ENCODE measurements at regions not wholly inside any gene's neighbourhood (a gene's known extent, or its start where the extent isn't known, plus 50 kb on each side); places are given as distances from the start of the nearest gene placed in this dataset.

- no peak for TF ChIP-seq CTCF (IDR thresholded peaks at IDR 0.05; ENCODE audit: control insufficient read depth, insufficient read depth, low read depth, low read length, missing control alignments)
These were observed 507.4 kb downstream of the KCTD12 start for GRCh38 chr13:76378767-76379166.

DNA sequence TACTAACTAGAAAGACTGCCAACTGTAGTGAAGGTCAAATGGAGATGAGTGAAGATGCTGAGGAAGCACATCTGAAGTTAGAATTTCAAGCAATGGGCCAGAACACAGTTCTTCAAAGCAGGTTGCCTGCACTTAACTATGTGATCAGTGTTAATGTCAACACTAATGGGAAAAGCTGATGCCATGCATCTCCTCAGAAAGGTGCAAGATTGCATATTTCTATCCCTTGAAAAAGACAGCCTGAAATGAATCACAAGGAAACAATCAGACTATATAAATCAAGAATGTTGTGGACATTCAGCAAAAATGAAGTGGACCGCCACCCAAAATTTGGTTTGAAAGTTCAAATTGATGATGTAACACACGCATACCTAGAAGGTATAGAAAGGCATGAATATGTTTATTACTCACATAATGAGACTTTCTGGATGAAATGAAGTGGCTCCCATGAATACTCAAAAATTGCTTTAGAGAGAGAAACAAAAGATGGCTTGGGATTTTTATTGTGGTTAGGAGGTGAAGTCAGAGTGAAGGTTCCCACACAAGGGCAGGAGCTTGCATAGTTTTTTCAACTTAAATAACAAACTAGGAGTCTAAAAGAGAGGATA lies 522.4 kb downstream of the KCTD12 start:
- no peak for TF ChIP-seq CTCF (IDR thresholded peaks at IDR 0.05; ENCODE audit: control insufficient read depth, insufficient read depth, low read depth, low read length, missing control alignments)
- no peak for DNase-seq (ENCODE audit: low read depth)
- H3K4me3 ChIP-seq (ENCODE audit: control insufficient read depth, low read depth, low read length) = no peak overlapping the region

More at GRCh38 chr13:76378767-76379166, 507.4 kb downstream of the KCTD12 start:
- H3K4me3 ChIP-seq (ENCODE audit: control insufficient read depth, low read depth, low read length) = no peak overlapping the region
- DNase-seq (ENCODE audit: low read depth) = no peak

DNA sequence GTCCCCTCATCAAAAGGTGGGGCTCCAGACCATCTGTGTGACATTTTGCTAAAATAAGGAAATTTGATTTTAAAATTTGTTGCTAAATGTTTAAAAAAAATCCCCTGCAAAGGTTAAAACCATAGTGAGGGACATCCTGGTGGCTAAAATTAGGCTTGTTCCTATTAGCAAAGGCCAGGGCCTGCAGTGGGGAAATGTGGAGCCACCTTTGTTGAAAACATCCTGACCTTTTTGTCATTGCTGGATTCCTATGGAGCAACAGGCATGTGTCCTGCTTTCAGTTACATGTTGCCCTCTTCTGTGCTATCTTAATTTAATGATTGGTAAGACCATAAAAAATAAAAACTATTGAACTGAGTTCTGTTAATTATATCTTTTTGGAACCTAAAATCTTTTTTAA lies 524.3 kb downstream of the KCTD12 start:
- TF ChIP-seq CTCF (IDR thresholded peaks at IDR 0.05; ENCODE audit: control insufficient read depth, insufficient read depth, low read depth, low read length, missing control alignments) = no peak
- no peak for DNase-seq (ENCODE audit: low read depth)
- no peak overlapping the region for H3K4me3 ChIP-seq (ENCODE audit: control insufficient read depth, low read depth, low read length)

DNA sequence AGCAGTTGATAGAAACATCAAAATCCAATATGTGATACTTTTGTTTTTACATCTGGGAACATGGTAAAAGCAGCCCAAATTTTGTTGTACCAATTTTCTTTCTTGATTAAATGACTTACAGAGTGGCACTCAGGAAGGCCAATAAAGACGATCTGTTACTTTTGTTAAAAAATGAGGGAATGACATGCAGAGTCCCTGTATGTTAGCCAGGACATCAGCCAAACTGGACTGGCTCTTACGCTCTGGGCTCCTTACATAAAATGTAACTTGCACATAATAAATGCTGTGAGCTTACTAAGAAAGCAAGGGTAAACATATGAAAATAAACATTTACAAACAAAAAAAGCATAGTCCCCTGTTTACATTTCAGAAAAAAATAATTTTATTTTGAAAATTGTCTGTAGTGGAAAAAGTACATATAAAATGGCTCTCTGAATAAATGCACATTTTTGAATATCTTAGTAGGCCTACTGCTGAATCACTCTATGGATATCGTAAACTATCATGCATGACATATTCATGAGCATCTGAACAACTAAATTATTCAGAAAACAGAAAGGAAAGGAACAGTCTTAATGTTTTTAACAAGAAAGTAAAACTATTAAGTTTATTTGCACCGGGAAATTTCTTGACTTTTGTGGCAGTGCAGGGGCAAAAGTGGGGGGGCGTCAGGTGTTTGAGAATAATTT lies 534.5 kb downstream of the KCTD12 start:
- no peak overlapping the region for H3K4me3 ChIP-seq (ENCODE audit: control insufficient read depth, low read depth, low read length)
- DNase-seq (ENCODE audit: low read depth) = no peak
- TF ChIP-seq CTCF (IDR thresholded peaks at IDR 0.05; ENCODE audit: control insufficient read depth, insufficient read depth, low read depth, low read length, missing control alignments) = no peak

- DNase-seq (ENCODE audit: low read depth) = no peak
- no peak overlapping the region for H3K4me3 ChIP-seq (ENCODE audit: control insufficient read depth, low read depth, low read length)
- no peak for TF ChIP-seq CTCF (IDR thresholded peaks at IDR 0.05; ENCODE audit: control insufficient read depth, insufficient read depth, low read depth, low read length, missing control alignments)
These were observed 535.8 kb downstream of the KCTD12 start for GRCh38 chr13:76350399-76350798.

GRCh38 chr13:76349700-76350099 lies 536.5 kb downstream of the KCTD12 start:
- no peak for DNase-seq (ENCODE audit: low read depth)
- no peak for TF ChIP-seq CTCF (IDR thresholded peaks at IDR 0.05; ENCODE audit: control insufficient read depth, insufficient read depth, low read depth, low read length, missing control alignments)
- H3K4me3 ChIP-seq (ENCODE audit: control insufficient read depth, low read depth, low read length) = no peak overlapping the region

Data from AG09309 (cell line).